ENCODE measurements at regions not wholly inside any gene's neighbourhood (a gene's known extent, or its start where the extent isn't known, plus 50 kb on each side); places are given as distances from the start of the nearest gene placed in this dataset.

GRCh38 chr13:107091428-107091827 lies 523.5 kb upstream of the ARGLU1 start:
- H3K27me3 ChIP-seq (ENCODE audit: control insufficient read depth in 1 of 2, insufficient read depth in 2 of 2, low read length in 2 of 2), result no peaks in the 10 kb centered on the region
- H3K4me3 ChIP-seq (ENCODE audit: low read length), result no peak overlapping the region
- CTCF ChIA-PET, result no interaction called here
- no peaks in the 10 kb centered on the region for H3K36me3 ChIP-seq (ENCODE audit: insufficient read depth, low read length)
- H3K4me3 Mint-ChIP-seq, result no peak overlapping the region
- POLR2A ChIA-PET, result no interaction called here
- ATAC-seq (ENCODE audit: poor library complexity) (no peak), DNase-seq (no peak)
- no peaks in the 10 kb centered on the region for H3K4me1 ChIP-seq (ENCODE audit: insufficient read depth, low read length)
- TF ChIP-seq CTCF (IDR thresholded peaks at IDR 0.05), result no peak
- no peaks in the 10 kb centered on the region for H3K36me3 Mint-ChIP-seq (ENCODE audit: low read depth)
- H3K27me3 Mint-ChIP-seq, result no peaks in the 10 kb centered on the region
- no peaks in the 10 kb centered on the region for H3K4me1 Mint-ChIP-seq (ENCODE audit: low read depth)
- H3K27ac Mint-ChIP-seq, result no peak overlapping the region
- H3K9me3 Mint-ChIP-seq, result no peaks in the 10 kb centered on the region
- intact Hi-C loops (cut with DNase I, micrococcal nuclease), result no loop called here
- H3K27ac ChIP-seq (ENCODE audit: low read depth in 1 of 2, low read length in 2 of 2), result no peak overlapping the region
- peaks cover 0 to 3% of the 10 kb centered on the region in 2 experiments for H3K9me3 ChIP-seq (ENCODE audit: control insufficient read depth in 1 of 2, insufficient read depth in 1 of 2, low read length in 2 of 2)

GRCh38 chr13:107088061-107088460 lies 520.1 kb upstream of the ARGLU1 start:
- Histone ChIP-seq H3K4me1 (ENCODE audit: insufficient read depth, low read length) (no peaks in the 10 kb centered on the region), H3K4me3 (ENCODE audit: low read length) (no peak overlapping the region), H3K27ac (ENCODE audit: low read depth in 1 of 2, low read length in 2 of 2) (no peak overlapping the region), H3K36me3 (ENCODE audit: insufficient read depth, low read length) (no peaks in the 10 kb centered on the region), H3K27me3 (ENCODE audit: control insufficient read depth in 1 of 2, insufficient read depth in 2 of 2, low read length in 2 of 2) (no peaks in the 10 kb centered on the region), H3K9me3 (ENCODE audit: control insufficient read depth in 1 of 2, insufficient read depth in 1 of 2, low read length in 2 of 2) (no peaks in the 10 kb centered on the region)
- Mint-ChIP-seq H3K27me3 (no peaks in the 10 kb centered on the region), H3K27ac (no peak overlapping the region), H3K9me3 (peaks cover 5% of the 10 kb centered on the region), H3K36me3 (ENCODE audit: low read depth) (no peaks in the 10 kb centered on the region), H3K4me3 (no peak overlapping the region), H3K4me1 (ENCODE audit: low read depth) (no peaks in the 10 kb centered on the region)
- CTCF ChIA-PET, result no interaction called here
- POLR2A ChIA-PET, result no interaction called here
- TF ChIP-seq CTCF (IDR thresholded peaks at IDR 0.05), result no peak
- ATAC-seq (ENCODE audit: poor library complexity) (no peak), DNase-seq (no peak)
- intact Hi-C loops (cut with DNase I, micrococcal nuclease), result no loop called here

GRCh38 chr13:107079423-107080049 lies 511.6 kb upstream of the ARGLU1 start:
- Mint-ChIP-seq H3K27me3 (no peaks in the 10 kb centered on the region), H3K27ac (no peak overlapping the region), H3K4me3 (no peak overlapping the region), H3K36me3 (ENCODE audit: low read depth) (no peaks in the 10 kb centered on the region), H3K4me1 (ENCODE audit: low read depth) (no peaks in the 10 kb centered on the region), H3K9me3 (peaks cover 21% of the 10 kb centered on the region)
- Histone ChIP-seq H3K4me1 (ENCODE audit: insufficient read depth, low read length) (no peaks in the 10 kb centered on the region), H3K27me3 (ENCODE audit: control insufficient read depth in 1 of 2, insufficient read depth in 2 of 2, low read length in 2 of 2) (no peaks in the 10 kb centered on the region), H3K27ac (ENCODE audit: low read depth in 1 of 2, low read length in 2 of 2) (no peak overlapping the region), H3K4me3 (ENCODE audit: low read length) (no peak overlapping the region), H3K36me3 (ENCODE audit: insufficient read depth, low read length) (no peaks in the 10 kb centered on the region), H3K9me3 (ENCODE audit: control insufficient read depth in 1 of 2, insufficient read depth in 1 of 2, low read length in 2 of 2) (peaks cover 0 to 8% of the 10 kb centered on the region in 2 experiments)
- intact Hi-C loops (cut with DNase I, micrococcal nuclease), result no loop called here
- POLR2A ChIA-PET, result no interaction called here
- CTCF ChIA-PET, result no interaction called here
- DNase-seq (no peak), ATAC-seq (ENCODE audit: poor library complexity) (no peak)
- no peak for TF ChIP-seq CTCF (IDR thresholded peaks at IDR 0.05)

All from CD4-positive, alpha-beta T cell (primary cell).